Dermis blood vessel endothelial cell (primary cell): ENCODE measurements at regions not wholly inside any gene's neighbourhood (a gene's known extent, or its start where the extent isn't known, plus 50 kb on each side); places are given as distances from the start of the nearest gene placed in this dataset.
A peak's percentile ranks its signal among the peaks of the same experiment; 100 is the strongest.
"Not testable (repeated sequence)": the region's sequence is repeated elsewhere in the genome, so short reads cannot be mapped to it uniquely, and the experiment has no call there.

Experiments
- DNase-seq: peaks from one replicate; pipeline ENCODE4 v3.0.0; 2010

GRCh38 chr2:224261326-224261725 is 140.6 kb downstream of the FAM124B start:
- no peak for DNase-seq

GRCh38 chr2:224260372-224261020 is 141.4 kb downstream of the FAM124B start:
- no peak for DNase-seq

DNA sequence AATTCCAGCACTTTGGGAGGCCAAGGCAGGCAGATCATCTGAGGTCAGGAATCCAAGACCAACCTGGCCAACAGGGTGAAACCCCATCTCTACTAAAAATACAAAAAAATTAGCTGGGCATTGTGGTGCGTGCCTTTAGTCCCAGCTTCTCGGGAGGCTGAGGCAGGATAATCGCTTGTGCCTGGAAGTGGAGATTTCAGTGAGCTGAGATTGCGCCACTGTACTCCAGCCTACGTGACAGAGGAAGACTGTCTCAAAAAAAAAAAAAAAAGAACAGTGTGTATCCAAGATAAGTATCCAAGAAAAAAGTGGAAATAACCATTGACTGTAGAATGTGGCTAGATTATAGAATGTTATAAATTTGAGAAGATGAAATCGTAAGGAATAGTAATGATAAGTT is 142.1 kb downstream of the FAM124B start:
- no peak for DNase-seq

DNA sequence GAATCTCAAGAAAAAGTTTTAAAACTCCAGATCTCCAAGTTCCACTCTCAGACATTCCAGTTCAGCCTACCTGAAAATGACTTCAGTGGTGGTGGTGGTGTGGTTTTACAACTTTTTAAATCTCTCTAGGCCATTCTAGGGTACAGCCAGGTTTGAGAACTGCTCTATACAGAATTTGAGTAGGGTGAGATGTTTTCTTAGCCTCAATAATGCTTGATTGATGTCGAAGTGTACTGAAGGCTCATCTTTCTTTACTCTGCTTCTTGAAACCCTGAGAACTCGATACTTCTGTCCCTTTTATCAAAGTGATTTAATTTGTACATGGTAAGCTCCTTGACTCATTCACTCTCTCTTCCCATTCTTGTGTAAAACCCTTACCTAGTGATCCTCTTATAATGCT is 143.8 kb downstream of the FAM124B start:
- no peak for DNase-seq

DNA sequence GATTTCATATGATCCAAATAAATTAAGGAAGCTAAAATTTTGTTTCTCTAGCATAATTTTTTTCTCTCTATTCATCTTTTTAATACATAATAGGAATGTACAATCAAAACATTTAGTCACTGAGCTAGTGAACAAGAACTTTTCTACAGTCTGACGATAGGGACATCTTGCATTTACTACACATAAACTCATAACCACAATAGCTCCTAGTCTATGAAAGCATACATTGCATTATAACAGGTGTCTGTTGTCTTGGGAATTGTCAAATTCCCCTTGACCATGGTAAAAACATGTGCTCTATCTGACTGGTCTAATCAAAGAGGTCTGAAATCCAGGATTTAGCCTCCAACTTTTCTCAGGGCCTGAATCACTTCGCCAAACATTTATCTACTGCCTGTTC is 144.8 kb downstream of the FAM124B start:
- DNase-seq, result no peak

GRCh38 chr2:224253464-224253863 is 148.4 kb downstream of the FAM124B start:
- DNase-seq, result no peak

DNA sequence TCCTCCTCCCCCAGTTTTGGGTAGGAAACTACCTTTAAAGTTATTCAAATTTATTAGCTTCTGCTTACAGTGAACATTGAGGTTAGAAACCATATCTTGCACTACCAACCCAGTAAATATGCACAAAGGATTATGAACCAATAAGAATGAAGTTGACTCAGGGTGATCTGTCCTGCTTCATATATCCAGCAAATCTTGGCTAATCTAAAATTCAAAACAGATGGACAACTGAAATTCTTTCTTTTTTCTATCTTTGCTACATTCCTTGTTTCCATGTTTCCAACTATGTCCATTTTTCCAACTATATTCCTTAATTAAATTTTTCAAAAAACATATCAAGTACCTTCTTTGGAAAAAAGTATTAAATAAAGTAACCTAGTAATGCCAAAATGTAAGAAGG is 149.3 kb downstream of the FAM124B start:
- no peak for DNase-seq

DNA sequence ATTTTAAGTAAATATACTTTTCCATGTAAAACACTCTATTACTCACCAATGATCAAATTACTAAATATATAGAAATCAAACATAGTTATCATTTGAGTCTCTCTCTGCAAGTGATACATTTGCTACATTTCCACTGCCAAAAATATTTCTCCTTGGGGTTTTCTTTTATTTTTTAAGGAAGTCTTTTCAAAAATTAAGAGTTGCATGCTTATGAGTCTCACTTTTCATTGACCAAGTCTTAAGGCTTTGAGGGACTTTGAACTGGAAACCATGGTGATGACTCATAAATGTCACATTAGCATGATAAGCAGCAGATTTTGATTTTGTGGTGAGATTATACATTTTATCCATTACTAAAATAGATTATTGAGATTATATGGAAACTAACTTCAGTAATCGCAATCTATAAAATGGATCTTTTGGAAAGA is 152.9 kb downstream of the FAM124B start:
- DNase-seq, result no peak

DNA sequence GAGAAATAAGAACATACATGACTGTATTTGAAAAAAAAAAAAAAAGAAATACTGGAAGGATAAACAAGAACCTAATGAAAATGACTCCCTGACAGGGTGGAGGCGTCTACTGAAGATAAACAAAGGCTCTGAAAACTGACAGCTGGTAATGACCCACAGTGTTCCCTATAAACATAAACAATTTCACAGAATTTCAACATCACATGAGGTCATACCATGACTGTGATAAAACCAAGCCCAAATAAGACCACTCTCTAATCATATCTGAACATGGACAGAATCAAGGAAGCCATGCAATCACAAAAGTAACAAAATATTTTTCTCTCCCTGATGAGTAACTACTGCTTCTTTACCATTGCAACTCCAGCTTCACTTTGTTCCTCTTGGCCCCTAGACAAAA is 159.3 kb downstream of the FAM124B start:
- no peak for DNase-seq

DNA sequence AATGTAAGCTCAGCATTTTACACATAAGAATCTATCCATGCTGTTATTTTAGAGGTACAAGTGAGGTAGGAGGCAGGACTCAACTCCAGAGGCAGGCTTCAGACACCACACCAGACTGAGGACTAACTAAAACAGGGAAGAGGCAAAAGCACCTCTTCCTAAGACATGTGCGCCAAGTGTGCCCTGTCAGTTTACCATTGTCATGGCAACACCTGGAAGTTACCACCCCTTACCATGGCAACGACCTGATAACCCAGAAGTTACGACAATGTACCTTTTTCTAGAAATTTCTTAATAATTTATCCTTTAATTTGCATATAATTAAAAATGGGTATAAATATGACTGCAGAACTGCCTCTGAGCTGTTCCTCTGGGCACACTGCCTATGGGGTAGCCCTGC is 160.1 kb downstream of the FAM124B start:
- no peak for DNase-seq

DNA sequence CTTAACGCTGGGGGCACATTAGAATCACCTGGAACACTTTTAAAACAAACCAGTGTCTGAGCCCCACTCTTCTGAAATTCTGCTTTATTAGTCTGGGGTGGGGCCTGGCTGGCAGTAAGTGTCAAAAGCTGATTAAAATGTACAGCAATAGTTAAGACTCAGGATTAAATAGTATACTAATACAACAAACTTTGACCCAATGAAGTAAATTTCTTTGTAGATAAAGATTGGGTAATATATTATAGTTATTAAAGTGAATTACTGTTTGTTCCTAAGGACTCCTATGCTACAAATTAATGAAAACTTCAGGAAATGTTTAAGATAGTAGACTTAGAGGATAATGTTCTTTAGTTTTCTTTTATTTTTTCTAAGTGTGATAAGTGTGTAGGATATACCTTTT is 160.9 kb downstream of the FAM124B start:
- DNase-seq, result no peak

GRCh38 chr2:224223851-224224555 is 177.9 kb downstream of the FAM124B start:
- no peak for DNase-seq

DNA sequence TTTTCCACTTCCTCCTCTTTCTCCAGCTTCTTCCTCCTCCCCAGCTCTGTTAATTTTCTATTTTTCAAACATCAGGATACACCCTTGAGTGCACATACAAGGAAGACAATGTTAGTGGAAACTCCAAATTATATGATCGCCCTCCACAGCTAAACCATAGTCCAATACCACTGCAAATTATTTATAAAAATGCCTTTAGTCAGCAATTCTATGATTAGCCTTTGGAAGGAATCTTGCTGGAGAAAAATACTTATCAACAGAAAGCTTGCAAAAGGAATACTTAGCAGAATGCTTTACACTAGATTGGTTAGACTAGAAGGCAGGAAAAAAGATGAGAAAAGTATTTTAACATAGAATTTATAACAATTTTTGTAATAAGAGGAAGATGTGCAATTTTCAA is 178.9 kb downstream of the FAM124B start:
- no peak for DNase-seq

- DNase-seq, result peak; percentile 48
These were observed 179.6 kb downstream of the FAM124B start for GRCh38 chr2:224222291-224222690.

- DNase-seq, result peak; percentile 95
These were observed 180.4 kb downstream of the FAM124B start for GRCh38 chr2:224221455-224221913.

GRCh38 chr2:224220586-224221255 is 181.2 kb downstream of the FAM124B start:
- peak; percentile 45 for DNase-seq

DNA sequence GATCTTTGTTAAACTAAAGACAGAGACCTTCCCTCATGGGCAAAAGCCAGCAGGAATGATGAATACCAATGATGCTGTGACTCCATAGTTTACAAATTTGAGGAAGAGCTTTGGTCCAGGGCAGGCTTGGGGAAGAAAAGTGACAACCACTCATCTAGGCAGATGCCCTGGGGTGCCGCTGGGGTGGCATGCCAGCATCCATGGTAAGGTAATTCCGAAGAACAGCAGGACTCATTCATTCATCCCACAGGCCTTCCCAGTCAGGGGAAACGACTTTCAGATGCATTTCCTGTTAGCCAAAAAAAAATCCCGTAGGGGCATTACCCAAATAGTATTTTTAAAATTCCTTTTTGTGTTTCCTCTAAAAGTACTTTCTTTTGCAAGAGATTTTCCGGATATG is 180.7 kb upstream of the SERPINE2 start:
- DNase-seq, result peak; percentile 2

GRCh38 chr2:224217962-224218347 is 178.9 kb upstream of the SERPINE2 start:
- DNase-seq, result no peak

DNA sequence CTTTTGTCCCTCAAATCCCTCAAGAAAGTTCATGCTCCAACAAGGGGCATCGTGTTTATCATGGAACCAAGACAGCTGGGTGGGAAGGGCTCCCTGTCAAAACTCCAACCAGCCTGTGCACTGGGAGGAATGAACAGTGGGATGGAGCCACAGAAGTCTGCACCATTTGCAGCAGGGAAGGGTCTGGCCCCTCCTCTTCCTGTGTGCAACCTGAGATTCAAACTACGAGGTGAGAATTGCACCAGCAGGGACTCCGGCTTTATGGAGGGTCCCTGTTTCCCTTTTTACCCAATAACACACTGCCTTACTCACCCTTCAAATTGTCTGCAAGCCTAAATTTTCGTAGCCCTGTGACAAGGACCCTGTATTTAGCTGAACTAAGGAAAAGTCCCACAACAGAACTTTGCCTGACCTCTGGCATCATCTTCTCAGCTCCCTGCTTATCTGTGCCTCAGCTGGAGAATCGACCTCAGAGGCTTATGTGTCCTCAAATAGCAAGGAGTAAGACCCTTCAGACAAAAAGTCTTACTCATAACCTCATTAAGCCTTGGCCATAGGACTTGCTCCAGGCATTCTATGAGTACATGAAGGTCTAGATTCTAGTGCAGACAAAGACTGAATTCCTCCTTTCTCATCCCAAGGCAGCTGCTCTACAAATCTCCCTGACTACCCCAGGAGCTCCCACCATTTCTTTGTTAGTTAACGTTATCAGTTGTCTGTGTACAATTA is 178.3 kb upstream of the SERPINE2 start:
- DNase-seq, result no peak

GRCh38 chr2:224215611-224216010 is 176.5 kb upstream of the SERPINE2 start:
- not testable (repeated sequence) for DNase-seq

- DNase-seq, result no peak
These were observed 174.3 kb upstream of the SERPINE2 start for GRCh38 chr2:224213396-224213795.

DNA sequence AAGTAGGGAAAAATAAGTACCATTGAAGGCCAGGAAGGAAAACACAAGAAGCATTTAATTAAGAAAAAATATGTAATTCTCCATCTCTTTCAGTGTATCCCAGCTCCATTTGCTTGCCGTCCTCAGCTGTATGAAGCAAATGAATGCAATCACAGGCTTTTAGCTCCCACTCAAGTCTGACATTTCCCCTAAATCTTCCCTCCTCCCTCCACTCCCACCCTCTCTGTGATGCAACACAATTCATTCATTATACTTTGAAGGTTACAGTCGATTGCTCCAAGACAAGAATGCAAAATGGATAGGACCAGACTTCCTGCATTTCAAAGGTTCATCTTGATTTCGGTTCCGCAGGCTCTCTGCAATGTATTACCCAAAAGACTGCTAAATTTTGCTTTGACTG is 172.7 kb upstream of the SERPINE2 start:
- no peak for DNase-seq

- no peak for DNase-seq
These were observed 172.0 kb upstream of the SERPINE2 start for GRCh38 chr2:224211181-224211480.
